ENCODE measurements at regions not wholly inside any gene's neighbourhood (a gene's known extent, or its start where the extent isn't known, plus 50 kb on each side); places are given as distances from the start of the nearest gene placed in this dataset.

GRCh38 chr7:82528577-82529310 is 85.2 kb upstream of the CACNA2D1 start:
- H3K9me1 ChIP-seq (replicated peaks; ENCODE audit: control insufficient read depth, extremely low read depth, insufficient read depth, low read length): no peaks in the 10 kb centered on the region
- H3K9ac ChIP-seq (replicated peaks; ENCODE audit: extremely low read depth, insufficient read depth, low read length): no peak overlapping the region
- DNase-seq (ENCODE audit: low read depth, low spot score): no peak
- H3K79me2 ChIP-seq (ENCODE audit: control insufficient read depth, insufficient read depth, low read length): no peaks in the 10 kb centered on the region
- no peak overlapping the region for H3K4me2 ChIP-seq (ENCODE audit: insufficient read depth, low read length)
- intact Hi-C loops (cut with micrococcal nuclease) (no loop called here), dilution Hi-C loops (cut with MboI; ENCODE audit: extremely low pct_ligation_motif_present, low sequenced_read_pairs) (no loop called here)
- no peak for TF ChIP-seq MYC (IDR thresholded peaks at IDR 0.05; ENCODE audit: low read depth, low read length)
- no peak for TF ChIP-seq GATA2 (IDR thresholded peaks at IDR 0.05; ENCODE audit: insufficient read depth, insufficient read length, low read depth, low read length)
- no peak for TF ChIP-seq POLR2A (IDR thresholded peaks at IDR 0.05; ENCODE audit: low read depth, low read length)
- no peak for TF ChIP-seq JUN (IDR thresholded peaks at IDR 0.05; ENCODE audit: borderline replicate concordance, insufficient read depth, insufficient read length, low read depth)
- TF ChIP-seq CTCF (IDR thresholded peaks at IDR 0.05; ENCODE audit: extremely low read depth in 1 of 2, insufficient read depth in 1 of 2, low read depth in 1 of 2, low read length in 2 of 2): no peak
- TF ChIP-seq MAX (IDR thresholded peaks at IDR 0.05; ENCODE audit: insufficient read depth, insufficient read length): no peak
- no peak for TF ChIP-seq POLR2AphosphoS5 (IDR thresholded peaks at IDR 0.05; ENCODE audit: insufficient read depth, low read depth, low read length)
- TF ChIP-seq EZH2 (IDR thresholded peaks at IDR 0.05; ENCODE audit: borderline replicate concordance, low read depth, low read length, severe bottlenecking): no peak
- no peak for TF ChIP-seq FOS (IDR thresholded peaks at IDR 0.05; ENCODE audit: borderline replicate concordance, insufficient read depth, low read length)
- H3K4me3 ChIP-seq (replicated peaks in 1 of 3; ENCODE audit: insufficient read depth in 1 of 3, low read depth in 1 of 3, low read length in 3 of 3): no peak overlapping the region
- POLR2A ChIA-PET: no interaction called here
- no peak for FAIRE-seq
- CTCF ChIA-PET: interaction anchor here (1.0 kb wide), 1 partner anchor 47 kb away, joined by 3 read pairs; no protein-coding TSS in a partner anchor
- no peak overlapping the region for H2AFZ ChIP-seq (ENCODE audit: low read depth, low read length)
- H3K27me3 ChIP-seq (ENCODE audit: control insufficient read depth in 2 of 2, insufficient read depth in 2 of 2, low read length in 2 of 2): no peaks in the 10 kb centered on the region
- no peaks in the 10 kb centered on the region for H3K4me1 ChIP-seq (ENCODE audit: control insufficient read depth, extremely low read depth, insufficient read depth, low read length)
- H3K36me3 ChIP-seq (ENCODE audit: control insufficient read depth in 2 of 2, extremely low read depth in 1 of 2, insufficient read depth in 2 of 2, low read length in 2 of 2): no peaks in the 10 kb centered on the region
- H3K9me3 ChIP-seq (replicated peaks; ENCODE audit: control insufficient read depth, insufficient read depth, low read length): no peaks in the 10 kb centered on the region
- no peaks in the 10 kb centered on the region for H4K20me1 ChIP-seq (replicated peaks; ENCODE audit: control insufficient read depth, extremely low read depth, insufficient read depth, low read length)
- H3K27ac ChIP-seq (ENCODE audit: insufficient read depth, low read depth, low read length): no peak overlapping the region
- no TSS peak for BruUV-seq (replicated peaks)
